Keratinocyte (primary cell): ENCODE measurements at regions not wholly inside any gene's neighbourhood (a gene's known extent, or its start where the extent isn't known, plus 50 kb on each side); places are given as distances from the start of the nearest gene placed in this dataset.

Experiments used
- DNase-seq: peaks from one replicate; pipeline ENCODE4 v3.0.0-alpha.2; 2011; ENCODE audit warnings: low read depth, missing footprints, low spot score
- FAIRE-seq: peaks from 2 replicates; lab custom pipeline; 2011; peaks lifted over from hg19 to GRCh38; lab: Jason Lieb, UNC
- H2AFZ ChIP-seq: 2 replicates; pipeline ENCODE4 v1.6.0; 2012; ENCODE audit warnings: low read length, control low read depth, inconsistent platforms; ENCODE audit not compliant: control insufficient read depth
- H3K27ac ChIP-seq: 2 replicates; pipeline ENCODE4 v1.5.1; 2011; ENCODE audit warnings: low read length; ENCODE audit not compliant: control insufficient read depth, insufficient read depth
- H3K27me3 ChIP-seq: 3 replicates; pipeline ENCODE4 v1.6.0; 2011; ENCODE audit warnings: low read length; ENCODE audit not compliant: control insufficient read depth, insufficient read depth; ENCODE audit errors: extremely low read depth
- H3K36me3 ChIP-seq, 2 experiments: 2 replicates in 1 of 2; 3 replicates in 1 of 2; pipeline ENCODE4 v1.5.1; 2011; ENCODE audit warnings: low read length in 2 of 2, mild to moderate bottlenecking in 1 of 2; ENCODE audit not compliant: control insufficient read depth in 2 of 2, insufficient read depth in 2 of 2; ENCODE audit errors: extremely low read depth in 1 of 2
- H3K4me1 ChIP-seq: 3 replicates; pipeline ENCODE4 v1.5.1; 2011; ENCODE audit warnings: low read length; ENCODE audit not compliant: control insufficient read depth, insufficient read depth; ENCODE audit errors: extremely low read depth
- H3K4me2 ChIP-seq: 3 replicates; pipeline ENCODE4 v1.6.0; 2011; ENCODE audit warnings: low read depth, low read length; ENCODE audit not compliant: control insufficient read depth, insufficient read depth; ENCODE audit errors: extremely low read depth
- H3K4me3 ChIP-seq, 3 experiments: fragments of 200-600 bp in 1 of 3; sonication (generic) in 1 of 3; 2 replicates in 2 of 3; 3 replicates in 1 of 3; pipeline ENCODE4 v1.5.1; 2011 to 2016; ENCODE audit warnings: low read length in 3 of 3, mild to moderate bottlenecking in 3 of 3, control low read depth in 2 of 3, inconsistent platforms in 1 of 3, low read depth in 1 of 3, mixed read lengths in 1 of 3, mixed run types in 1 of 3, moderate library complexity in 1 of 3; ENCODE audit not compliant: control insufficient read depth in 2 of 3, insufficient read depth in 2 of 3; ENCODE audit errors: extremely low read depth in 1 of 3
- H3K79me2 ChIP-seq: 2 replicates; pipeline ENCODE4 v1.6.0; 2012; ENCODE audit warnings: low read length; ENCODE audit not compliant: control insufficient read depth, insufficient read depth
- H3K9ac ChIP-seq: 3 replicates; pipeline ENCODE4 v1.6.0; 2011; ENCODE audit warnings: low read length; ENCODE audit not compliant: control insufficient read depth, insufficient read depth; ENCODE audit errors: extremely low read depth
- H3K9me1 ChIP-seq: 3 replicates; pipeline ENCODE4 v1.6.0; 2011; ENCODE audit warnings: low read length; ENCODE audit not compliant: control insufficient read depth, insufficient read depth; ENCODE audit errors: extremely low read depth
- H3K9me3 ChIP-seq: 2 replicates; pipeline ENCODE4 v1.5.1; 2012; ENCODE audit warnings: low read depth, low read length; ENCODE audit not compliant: control insufficient read depth
- H4K20me1 ChIP-seq: 3 replicates; pipeline ENCODE4 v1.6.0; 2011; ENCODE audit warnings: low read length; ENCODE audit not compliant: control insufficient read depth, insufficient read depth; ENCODE audit errors: extremely low read depth
- EZH2 ChIP-seq: IDR thresholded peaks from one replicate; pipeline ENCODE4 v1.6.1; 2012; ENCODE audit warnings: inconsistent platforms, mild to moderate bottlenecking, low read length, moderate library complexity
- dilution Hi-C: fragments of 300-500 bp; cut with MboI; formaldehyde crosslinking; loops from one replicate; pipeline ENCODE4 v1.7.0; 2020; ENCODE audit warnings: low sequenced_read_pairs; ENCODE audit not compliant: extremely low pct_ligation_motif_present
- TF ChIP-seq, protein P1 (sequence below), 3 experiments: IDR thresholded peaks in 1 of 3; conservative IDR thresholded peaks in 1 of 3; optimal IDR thresholded peaks in 1 of 3; 2 replicates in 2 of 3; 3 replicates in 1 of 3; pipeline versions ENCODE3 to v1.5.1; 2011; ENCODE audit warnings: low read length in 3 of 3, mild to moderate bottlenecking in 3 of 3, moderate library complexity in 2 of 3, control low read depth in 1 of 3, inconsistent platforms in 1 of 3; ENCODE audit not compliant: insufficient read depth in 2 of 3; ENCODE audit errors: extremely low read depth in 1 of 3

DNA sequence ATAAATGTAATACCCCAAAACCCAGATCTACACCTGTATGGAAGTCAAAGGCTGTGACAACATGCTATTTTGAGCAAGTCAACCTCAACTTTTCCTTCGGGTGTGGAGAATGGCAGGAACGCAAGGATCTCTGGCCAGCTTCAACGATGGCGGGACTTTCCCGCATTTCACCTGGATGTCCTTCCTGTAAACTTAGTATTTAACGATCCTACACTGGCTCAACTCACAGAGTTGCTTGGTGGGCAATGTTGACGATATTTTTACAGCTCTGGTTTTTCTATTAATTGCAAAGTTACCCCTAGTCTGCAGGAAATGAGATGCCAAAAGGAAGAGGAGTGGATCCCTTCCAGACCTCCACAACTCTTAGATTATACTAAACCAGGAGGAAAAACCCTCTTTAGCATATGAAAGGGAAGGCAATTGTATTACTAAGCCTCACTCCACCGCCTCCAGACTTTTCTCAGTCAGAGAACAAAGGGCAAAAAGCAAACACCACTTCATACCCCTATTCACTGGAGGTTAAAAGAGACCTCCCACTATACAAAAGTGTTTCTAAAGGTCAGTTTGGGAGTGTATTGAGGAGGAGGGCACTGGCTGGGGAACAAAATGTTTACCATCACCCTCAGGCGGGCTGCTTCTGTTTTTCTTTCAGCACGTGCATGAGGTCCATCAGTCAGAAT lies 56.5 kb upstream of the ACVR1 start:
- H3K9ac ChIP-seq: no peak overlapping the region
- no peaks in the 10 kb centered on the region for H3K36me3 ChIP-seq
- dilution Hi-C loops: no loop called here
- H3K27me3 ChIP-seq: no peaks in the 10 kb centered on the region
- H4K20me1 ChIP-seq: no peaks in the 10 kb centered on the region
- no peaks in the 10 kb centered on the region for H3K4me1 ChIP-seq
- H3K27ac ChIP-seq: no peak overlapping the region
- FAIRE-seq: no peak
- no peak overlapping the region for H2AFZ ChIP-seq
- no peak overlapping the region for H3K4me3 ChIP-seq
- no peaks in the 10 kb centered on the region for H3K79me2 ChIP-seq
- no peak overlapping the region for H3K4me2 ChIP-seq
- no peak for DNase-seq
- TF ChIP-seq, protein P1, sequence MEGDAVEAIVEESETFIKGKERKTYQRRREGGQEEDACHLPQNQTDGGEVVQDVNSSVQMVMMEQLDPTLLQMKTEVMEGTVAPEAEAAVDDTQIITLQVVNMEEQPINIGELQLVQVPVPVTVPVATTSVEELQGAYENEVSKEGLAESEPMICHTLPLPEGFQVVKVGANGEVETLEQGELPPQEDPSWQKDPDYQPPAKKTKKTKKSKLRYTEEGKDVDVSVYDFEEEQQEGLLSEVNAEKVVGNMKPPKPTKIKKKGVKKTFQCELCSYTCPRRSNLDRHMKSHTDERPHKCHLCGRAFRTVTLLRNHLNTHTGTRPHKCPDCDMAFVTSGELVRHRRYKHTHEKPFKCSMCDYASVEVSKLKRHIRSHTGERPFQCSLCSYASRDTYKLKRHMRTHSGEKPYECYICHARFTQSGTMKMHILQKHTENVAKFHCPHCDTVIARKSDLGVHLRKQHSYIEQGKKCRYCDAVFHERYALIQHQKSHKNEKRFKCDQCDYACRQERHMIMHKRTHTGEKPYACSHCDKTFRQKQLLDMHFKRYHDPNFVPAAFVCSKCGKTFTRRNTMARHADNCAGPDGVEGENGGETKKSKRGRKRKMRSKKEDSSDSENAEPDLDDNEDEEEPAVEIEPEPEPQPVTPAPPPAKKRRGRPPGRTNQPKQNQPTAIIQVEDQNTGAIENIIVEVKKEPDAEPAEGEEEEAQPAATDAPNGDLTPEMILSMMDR (optimal IDR thresholded peaks at IDR 0.05 in 1 of 3, IDR thresholded peaks at IDR 0.05 in 1 of 3, conservative IDR thresholded peaks at IDR 0.05 in 1 of 3; ENCODE audit: extremely low read depth in 1 of 3, insufficient read depth in 2 of 3, low read length in 3 of 3): no peak
- no peak for TF ChIP-seq EZH2
- no peaks in the 10 kb centered on the region for H3K9me1 ChIP-seq
- H3K9me3 ChIP-seq: no peaks in the 10 kb centered on the region

DNA sequence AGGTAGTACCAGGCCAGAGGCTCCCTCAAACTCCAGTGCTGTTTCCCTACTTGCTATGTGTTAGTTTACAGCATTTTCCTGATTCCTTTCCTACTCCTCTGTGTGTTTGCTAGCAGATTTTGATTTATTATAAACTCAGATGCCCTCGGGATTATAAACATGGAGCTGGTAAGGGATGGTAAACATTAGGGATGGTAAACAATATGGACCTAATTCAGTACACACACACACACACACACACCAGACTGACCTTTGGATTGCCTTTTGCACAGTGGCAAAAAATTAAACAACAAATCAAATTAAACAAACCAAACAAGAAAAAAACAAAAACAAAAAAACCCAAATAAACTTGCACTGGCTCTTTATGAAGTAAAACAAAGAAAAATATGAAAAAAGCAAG lies 55.4 kb upstream of the ACVR1 start:
- no peaks in the 10 kb centered on the region for H4K20me1 ChIP-seq
- no peaks in the 10 kb centered on the region for H3K4me1 ChIP-seq
- H3K27me3 ChIP-seq: no peaks in the 10 kb centered on the region
- FAIRE-seq (no peak), DNase-seq (no peak)
- H3K36me3 ChIP-seq: no peaks in the 10 kb centered on the region
- no peak overlapping the region for H3K4me2 ChIP-seq
- H3K27ac ChIP-seq: no peak overlapping the region
- no peaks in the 10 kb centered on the region for H3K9me3 ChIP-seq
- H3K9me1 ChIP-seq: no peaks in the 10 kb centered on the region
- TF ChIP-seq, protein P1 (optimal IDR thresholded peaks at IDR 0.05 in 1 of 3, IDR thresholded peaks at IDR 0.05 in 1 of 3, conservative IDR thresholded peaks at IDR 0.05 in 1 of 3; ENCODE audit: extremely low read depth in 1 of 3, insufficient read depth in 2 of 3, low read length in 3 of 3): no peak
- no peak for TF ChIP-seq EZH2
- H2AFZ ChIP-seq: no peak overlapping the region
- no peak overlapping the region for H3K9ac ChIP-seq
- H3K4me3 ChIP-seq: no peak overlapping the region
- dilution Hi-C loops: no loop called here
- H3K79me2 ChIP-seq: no peaks in the 10 kb centered on the region
